ACHN (cell line): ENCODE measurements at regions not wholly inside any gene's neighbourhood (a gene's known extent, or its start where the extent isn't known, plus 50 kb on each side); places are given as distances from the start of the nearest gene placed in this dataset.

Source experiments
- DNase-seq: peaks from one replicate; pipeline ENCODE4 v3.0.0-alpha.2; 2015
- in situ Hi-C: cut with HindIII; loops from 2 replicates; pipeline ENCODE4 v1.10.0; 2017; ENCODE audit warnings: low sequenced_read_pairs, low pct_ligation_motif_present, low pct_unique_long_range_greater_than_20kb

DNA sequence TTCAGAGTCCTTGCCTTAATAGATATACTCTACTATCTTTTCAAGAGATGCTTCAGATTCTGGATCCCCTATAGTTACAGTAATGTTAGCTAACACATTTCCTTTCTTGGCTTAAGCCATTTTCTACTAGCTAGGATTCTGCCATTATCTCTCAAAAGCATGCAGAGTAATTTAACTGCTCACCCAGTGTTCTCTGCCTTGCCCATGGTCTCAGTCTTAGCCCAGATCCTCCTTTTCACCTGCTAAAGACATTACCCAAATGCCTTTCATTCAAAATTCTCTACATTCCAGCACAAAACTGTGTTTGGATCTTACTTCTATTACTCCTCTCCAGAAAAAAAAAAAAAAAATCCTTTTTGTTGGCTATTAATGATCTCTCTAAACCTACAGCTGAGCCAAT is 474.2 kb upstream of the LRRTM1 start:
- no peak for DNase-seq
- in situ Hi-C loops, result no loop called here

- no peak for DNase-seq
- in situ Hi-C loops, result no loop called here
Measured at GRCh38 chr2:80748592-80748991, 444.0 kb upstream of the LRRTM1 start.

GRCh38 chr2:80737047-80737446 is 432.5 kb upstream of the LRRTM1 start:
- in situ Hi-C loops, result no loop called here
- no peak for DNase-seq

GRCh38 chr2:80725001-80725400 is 420.4 kb upstream of the LRRTM1 start:
- in situ Hi-C loops, result no loop called here
- no peak for DNase-seq

- DNase-seq, result no peak
- in situ Hi-C loops, result no loop called here
Measured at GRCh38 chr2:80722803-80723202, 418.3 kb upstream of the LRRTM1 start.

DNA sequence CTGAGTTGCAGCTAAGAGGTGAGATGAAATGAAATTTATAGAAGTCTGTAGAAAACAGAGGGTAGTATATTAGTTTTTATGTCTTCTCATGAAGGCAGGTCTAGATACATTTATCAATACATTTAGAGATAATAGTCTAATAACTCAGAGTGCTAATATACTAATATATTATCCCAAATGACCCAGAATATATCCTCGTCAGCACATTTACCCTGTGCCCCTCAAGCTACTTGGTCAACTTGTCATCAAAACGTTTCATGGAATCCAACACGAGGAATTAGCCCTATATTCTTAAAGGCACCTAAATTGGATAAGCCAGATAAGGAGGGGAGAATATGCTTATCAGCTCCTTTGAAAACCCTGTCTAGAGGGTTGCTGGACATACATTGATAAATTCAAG is 415.1 kb upstream of the LRRTM1 start:
- in situ Hi-C loops, result no loop called here
- DNase-seq, result no peak

GRCh38 chr2:80715433-80715832 is 410.9 kb upstream of the LRRTM1 start:
- DNase-seq, result no peak
- in situ Hi-C loops, result no loop called here

DNA sequence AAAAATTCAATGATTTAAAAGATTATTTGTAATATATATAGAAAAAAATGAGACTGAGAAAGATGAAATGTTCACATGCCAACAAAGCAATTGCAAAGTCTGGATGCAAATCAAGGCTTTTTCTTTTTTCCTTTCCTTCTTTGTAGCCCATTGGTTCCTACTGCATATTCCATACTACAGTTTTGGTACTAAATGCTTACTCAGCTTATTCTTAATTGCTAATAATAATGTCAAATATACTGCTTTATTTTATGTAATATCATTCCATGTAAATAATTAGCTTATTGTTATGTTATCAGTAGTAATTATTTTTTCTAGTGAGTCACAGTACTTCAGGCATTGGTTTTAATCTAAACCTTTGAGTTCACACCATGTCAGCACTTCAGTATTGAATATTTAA is 407.4 kb upstream of the LRRTM1 start:
- in situ Hi-C loops, result no loop called here
- DNase-seq, result no peak

GRCh38 chr2:80706951-80707350 is 402.4 kb upstream of the LRRTM1 start:
- no peak for DNase-seq
- in situ Hi-C loops, result no loop called here

GRCh38 chr2:80706541-80706940 is 402.0 kb upstream of the LRRTM1 start:
- in situ Hi-C loops, result no loop called here
- DNase-seq, result no peak

DNA sequence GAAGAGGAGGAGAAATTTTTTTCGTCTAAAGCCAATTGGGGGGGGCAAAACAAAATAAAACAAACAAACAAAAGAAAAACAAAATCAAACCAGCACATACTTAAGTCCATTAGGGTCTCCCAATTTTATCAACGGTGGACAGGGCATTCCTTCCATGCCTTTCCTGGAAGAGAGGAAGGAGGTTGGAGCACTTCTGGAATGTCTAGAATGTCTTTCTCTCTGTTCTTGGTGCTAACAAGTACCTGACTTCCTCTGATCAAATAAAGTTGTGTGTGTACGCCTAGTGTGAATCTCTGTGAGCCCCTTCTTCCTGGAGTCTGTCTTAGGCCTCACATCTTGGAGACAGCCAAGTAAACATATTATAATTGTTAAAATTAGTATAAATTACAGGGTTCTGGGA is 399.0 kb upstream of the LRRTM1 start:
- DNase-seq, result no peak
- in situ Hi-C loops, result no loop called here

DNA sequence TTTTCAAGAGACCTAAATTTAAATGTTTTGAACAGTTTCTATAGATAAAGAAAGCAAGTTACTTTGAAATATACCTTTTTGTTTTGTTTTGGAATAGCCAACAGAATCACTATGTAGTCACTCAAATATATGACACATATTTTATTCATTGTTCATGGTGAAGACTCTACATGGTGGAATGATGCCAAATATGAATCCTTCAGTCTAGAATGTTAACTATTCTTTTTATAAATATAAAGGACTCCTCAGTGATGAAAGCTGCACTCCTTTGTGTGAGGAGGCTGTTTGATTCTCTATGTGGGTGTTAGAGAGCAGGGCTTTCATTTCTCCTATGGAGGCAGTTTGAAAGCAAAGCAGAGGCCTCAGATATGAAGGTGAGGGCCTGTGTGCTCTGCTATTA is 396.4 kb upstream of the LRRTM1 start:
- DNase-seq, result no peak
- in situ Hi-C loops, result no loop called here
